ENCODE measurements at regions not wholly inside any gene's neighbourhood (a gene's known extent, or its start where the extent isn't known, plus 50 kb on each side); places are given as distances from the start of the nearest gene placed in this dataset.

DNA sequence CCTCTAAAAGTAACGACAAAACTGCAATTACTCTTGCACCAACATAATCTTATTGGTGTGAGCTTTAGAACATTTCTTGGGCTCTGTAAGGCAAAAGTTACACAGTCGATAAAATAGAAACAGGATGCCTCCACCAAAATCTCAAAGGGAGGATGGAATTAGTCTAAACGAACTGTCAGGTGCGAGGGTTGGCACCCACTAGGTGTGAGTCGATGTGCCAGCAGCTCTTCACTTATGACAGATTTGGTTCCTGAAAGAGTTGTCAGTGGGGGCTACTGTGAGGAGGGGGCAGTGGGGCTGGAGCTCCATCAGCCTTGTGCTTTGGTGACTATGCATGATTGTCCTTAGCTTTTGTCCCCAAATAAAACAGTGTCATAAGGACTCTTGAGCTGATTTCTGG is 422.9 kb downstream of the TMEM114 start:
- TF ChIP-seq, protein P1, sequence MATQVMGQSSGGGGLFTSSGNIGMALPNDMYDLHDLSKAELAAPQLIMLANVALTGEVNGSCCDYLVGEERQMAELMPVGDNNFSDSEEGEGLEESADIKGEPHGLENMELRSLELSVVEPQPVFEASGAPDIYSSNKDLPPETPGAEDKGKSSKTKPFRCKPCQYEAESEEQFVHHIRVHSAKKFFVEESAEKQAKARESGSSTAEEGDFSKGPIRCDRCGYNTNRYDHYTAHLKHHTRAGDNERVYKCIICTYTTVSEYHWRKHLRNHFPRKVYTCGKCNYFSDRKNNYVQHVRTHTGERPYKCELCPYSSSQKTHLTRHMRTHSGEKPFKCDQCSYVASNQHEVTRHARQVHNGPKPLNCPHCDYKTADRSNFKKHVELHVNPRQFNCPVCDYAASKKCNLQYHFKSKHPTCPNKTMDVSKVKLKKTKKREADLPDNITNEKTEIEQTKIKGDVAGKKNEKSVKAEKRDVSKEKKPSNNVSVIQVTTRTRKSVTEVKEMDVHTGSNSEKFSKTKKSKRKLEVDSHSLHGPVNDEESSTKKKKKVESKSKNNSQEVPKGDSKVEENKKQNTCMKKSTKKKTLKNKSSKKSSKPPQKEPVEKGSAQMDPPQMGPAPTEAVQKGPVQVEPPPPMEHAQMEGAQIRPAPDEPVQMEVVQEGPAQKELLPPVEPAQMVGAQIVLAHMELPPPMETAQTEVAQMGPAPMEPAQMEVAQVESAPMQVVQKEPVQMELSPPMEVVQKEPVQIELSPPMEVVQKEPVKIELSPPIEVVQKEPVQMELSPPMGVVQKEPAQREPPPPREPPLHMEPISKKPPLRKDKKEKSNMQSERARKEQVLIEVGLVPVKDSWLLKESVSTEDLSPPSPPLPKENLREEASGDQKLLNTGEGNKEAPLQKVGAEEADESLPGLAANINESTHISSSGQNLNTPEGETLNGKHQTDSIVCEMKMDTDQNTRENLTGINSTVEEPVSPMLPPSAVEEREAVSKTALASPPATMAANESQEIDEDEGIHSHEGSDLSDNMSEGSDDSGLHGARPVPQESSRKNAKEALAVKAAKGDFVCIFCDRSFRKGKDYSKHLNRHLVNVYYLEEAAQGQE (tag by site-specific recombination; IDR thresholded peaks at IDR 0.05), result no peak
- TF ChIP-seq, protein P2, sequence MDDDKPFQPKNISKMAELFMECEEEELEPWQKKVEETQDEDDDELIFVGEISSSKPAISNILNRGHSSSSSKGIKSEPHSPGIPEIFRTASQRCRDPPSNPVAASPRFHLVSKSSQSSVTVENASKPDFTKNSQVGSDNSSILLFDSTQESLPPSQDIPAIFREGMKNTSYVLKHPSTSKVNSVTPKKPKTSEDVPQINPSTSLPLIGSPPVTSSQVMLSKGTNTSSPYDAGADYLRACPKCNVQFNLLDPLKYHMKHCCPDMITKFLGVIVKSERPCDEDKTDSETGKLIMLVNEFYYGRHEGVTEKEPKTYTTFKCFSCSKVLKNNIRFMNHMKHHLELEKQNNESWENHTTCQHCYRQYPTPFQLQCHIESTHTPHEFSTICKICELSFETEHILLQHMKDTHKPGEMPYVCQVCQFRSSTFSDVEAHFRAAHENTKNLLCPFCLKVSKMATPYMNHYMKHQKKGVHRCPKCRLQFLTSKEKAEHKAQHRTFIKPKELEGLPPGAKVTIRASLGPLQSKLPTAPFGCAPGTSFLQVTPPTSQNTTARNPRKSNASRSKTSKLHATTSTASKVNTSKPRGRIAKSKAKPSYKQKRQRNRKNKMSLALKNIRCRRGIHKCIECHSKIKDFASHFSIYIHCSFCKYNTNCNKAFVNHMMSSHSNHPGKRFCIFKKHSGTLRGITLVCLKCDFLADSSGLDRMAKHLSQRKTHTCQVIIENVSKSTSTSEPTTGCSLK (tag by site-specific recombination; IDR thresholded peaks at IDR 0.05), result no peak
- TF ChIP-seq ZNF768 (tag by site-specific recombination; IDR thresholded peaks at IDR 0.05) (no peak), ZNF121 (tag by site-specific recombination; IDR thresholded peaks at IDR 0.05) (no peak)
- TF ChIP-seq, protein P3, sequence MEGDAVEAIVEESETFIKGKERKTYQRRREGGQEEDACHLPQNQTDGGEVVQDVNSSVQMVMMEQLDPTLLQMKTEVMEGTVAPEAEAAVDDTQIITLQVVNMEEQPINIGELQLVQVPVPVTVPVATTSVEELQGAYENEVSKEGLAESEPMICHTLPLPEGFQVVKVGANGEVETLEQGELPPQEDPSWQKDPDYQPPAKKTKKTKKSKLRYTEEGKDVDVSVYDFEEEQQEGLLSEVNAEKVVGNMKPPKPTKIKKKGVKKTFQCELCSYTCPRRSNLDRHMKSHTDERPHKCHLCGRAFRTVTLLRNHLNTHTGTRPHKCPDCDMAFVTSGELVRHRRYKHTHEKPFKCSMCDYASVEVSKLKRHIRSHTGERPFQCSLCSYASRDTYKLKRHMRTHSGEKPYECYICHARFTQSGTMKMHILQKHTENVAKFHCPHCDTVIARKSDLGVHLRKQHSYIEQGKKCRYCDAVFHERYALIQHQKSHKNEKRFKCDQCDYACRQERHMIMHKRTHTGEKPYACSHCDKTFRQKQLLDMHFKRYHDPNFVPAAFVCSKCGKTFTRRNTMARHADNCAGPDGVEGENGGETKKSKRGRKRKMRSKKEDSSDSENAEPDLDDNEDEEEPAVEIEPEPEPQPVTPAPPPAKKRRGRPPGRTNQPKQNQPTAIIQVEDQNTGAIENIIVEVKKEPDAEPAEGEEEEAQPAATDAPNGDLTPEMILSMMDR (tag by site-specific recombination; IDR thresholded peaks at IDR 0.05), result no peak
